ENCODE measurements at regions not wholly inside any gene's neighbourhood (a gene's known extent, or its start where the extent isn't known, plus 50 kb on each side); places are given as distances from the start of the nearest gene placed in this dataset.

DNA sequence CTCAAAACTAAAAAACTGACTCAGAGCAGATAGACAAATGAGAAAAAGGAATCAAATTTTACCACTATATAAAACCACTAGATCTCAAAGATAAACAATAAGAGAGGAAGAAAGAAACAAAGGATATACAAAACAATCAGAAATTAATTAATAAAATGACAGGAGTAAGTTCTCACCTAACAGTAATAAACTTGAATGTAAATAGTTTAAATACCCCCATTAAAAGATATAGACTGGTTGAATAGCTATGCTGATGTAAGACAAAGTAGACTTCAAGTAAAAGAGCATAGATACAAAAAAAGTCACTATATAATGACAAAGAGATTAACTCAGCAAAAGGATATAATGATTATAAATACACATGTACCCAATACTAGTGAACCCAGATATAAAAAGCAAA is 72.3 kb upstream of the GNAZ start:
- ATAC-seq (no peak), DNase-seq (no peak)
- CTCF ChIA-PET: interaction anchor here (1.3 kb wide), 2 partner anchors 38 to 114 kb away, joined by 3 to 5 read pairs; no protein-coding TSS in a partner anchor
- Mint-ChIP-seq H3K4me3 (no peak overlapping the region), H3K27me3 (peaks cover 36% of the 10 kb centered on the region), H3K36me3 (ENCODE audit: low read depth) (peaks cover 7% of the 10 kb centered on the region), H3K9me3 (peaks cover 20% of the 10 kb centered on the region), H3K4me1 (ENCODE audit: low read depth) (no peaks in the 10 kb centered on the region), H3K27ac (no peak overlapping the region)
- POLR2A ChIA-PET: no interaction called here
- intact Hi-C loops (cut with micrococcal nuclease): no loop called here
- TF ChIP-seq, protein P1, sequence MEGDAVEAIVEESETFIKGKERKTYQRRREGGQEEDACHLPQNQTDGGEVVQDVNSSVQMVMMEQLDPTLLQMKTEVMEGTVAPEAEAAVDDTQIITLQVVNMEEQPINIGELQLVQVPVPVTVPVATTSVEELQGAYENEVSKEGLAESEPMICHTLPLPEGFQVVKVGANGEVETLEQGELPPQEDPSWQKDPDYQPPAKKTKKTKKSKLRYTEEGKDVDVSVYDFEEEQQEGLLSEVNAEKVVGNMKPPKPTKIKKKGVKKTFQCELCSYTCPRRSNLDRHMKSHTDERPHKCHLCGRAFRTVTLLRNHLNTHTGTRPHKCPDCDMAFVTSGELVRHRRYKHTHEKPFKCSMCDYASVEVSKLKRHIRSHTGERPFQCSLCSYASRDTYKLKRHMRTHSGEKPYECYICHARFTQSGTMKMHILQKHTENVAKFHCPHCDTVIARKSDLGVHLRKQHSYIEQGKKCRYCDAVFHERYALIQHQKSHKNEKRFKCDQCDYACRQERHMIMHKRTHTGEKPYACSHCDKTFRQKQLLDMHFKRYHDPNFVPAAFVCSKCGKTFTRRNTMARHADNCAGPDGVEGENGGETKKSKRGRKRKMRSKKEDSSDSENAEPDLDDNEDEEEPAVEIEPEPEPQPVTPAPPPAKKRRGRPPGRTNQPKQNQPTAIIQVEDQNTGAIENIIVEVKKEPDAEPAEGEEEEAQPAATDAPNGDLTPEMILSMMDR (IDR thresholded peaks at IDR 0.05): no peak

DNA sequence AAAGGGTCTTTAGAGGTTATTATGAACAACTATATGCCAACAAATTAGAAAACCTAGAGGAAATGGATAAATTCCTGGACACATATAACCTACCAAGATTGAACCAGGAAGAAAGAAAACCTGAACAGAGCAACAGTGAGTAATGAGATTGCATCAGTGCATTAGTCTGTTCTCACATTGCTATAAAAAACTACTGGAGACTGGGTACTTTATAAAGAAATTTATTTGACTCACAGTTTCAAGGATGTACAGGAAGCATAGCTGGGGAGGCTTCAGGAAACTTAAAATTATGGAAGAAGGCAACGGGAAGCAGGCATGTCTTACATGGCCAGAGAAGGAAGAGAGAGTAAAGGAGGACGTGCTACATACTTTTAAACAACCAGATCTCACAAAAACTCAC is 70.8 kb upstream of the GNAZ start:
- ChIA-PET POLR2A (no interaction called here), CTCF (no interaction called here)
- TF ChIP-seq, protein P1 (IDR thresholded peaks at IDR 0.05): no peak
- Mint-ChIP-seq H3K9me3 (peaks cover 20% of the 10 kb centered on the region), H3K4me1 (ENCODE audit: low read depth) (no peaks in the 10 kb centered on the region), H3K36me3 (ENCODE audit: low read depth) (peaks cover 7% of the 10 kb centered on the region), H3K4me3 (no peak overlapping the region), H3K27me3 (peaks cover 39% of the 10 kb centered on the region), H3K27ac (no peak overlapping the region)
- DNase-seq (no peak), ATAC-seq (no peak)
- intact Hi-C loops (cut with micrococcal nuclease): no loop called here

DNA sequence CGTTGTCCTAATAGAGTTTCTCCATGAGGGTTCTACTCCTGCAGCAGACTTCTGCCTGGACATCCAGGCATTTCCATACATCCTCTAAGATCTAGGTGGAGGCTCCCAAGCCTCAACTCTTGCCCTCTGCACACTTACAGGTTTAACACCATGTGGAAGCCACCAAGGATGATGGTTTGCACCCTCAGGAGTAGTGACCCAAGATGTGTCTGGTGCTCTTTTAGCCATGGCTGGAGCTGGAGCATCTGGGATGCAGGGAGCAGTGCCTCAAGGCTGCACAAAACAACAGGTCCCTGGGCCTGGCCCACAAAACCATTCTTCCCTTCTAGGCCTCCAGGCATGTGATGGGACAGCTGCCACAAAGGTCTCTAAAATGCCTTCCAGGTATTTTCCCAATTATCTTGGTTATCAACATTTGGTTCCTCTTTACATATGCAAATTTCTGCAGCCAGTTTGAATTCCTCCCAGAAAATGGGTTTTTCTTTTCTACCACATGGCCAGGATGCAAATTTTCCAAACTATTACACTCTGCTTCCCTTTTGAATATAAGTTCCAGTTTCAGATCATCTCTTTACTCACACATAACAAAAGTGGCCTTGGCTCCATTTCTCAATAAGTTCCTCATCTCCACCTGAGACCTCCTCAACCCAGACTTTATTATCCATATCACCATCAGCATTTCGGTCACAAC is 69.5 kb upstream of the GNAZ start:
- H3K27ac Mint-ChIP-seq: no peak overlapping the region
- TF ChIP-seq, protein P1 (IDR thresholded peaks at IDR 0.05): no peak
- H3K9me3 Mint-ChIP-seq: peaks cover 20% of the 10 kb centered on the region
- no peaks in the 10 kb centered on the region for H3K4me1 Mint-ChIP-seq (ENCODE audit: low read depth)
- H3K27me3 Mint-ChIP-seq: peaks cover 44% of the 10 kb centered on the region
- H3K4me3 Mint-ChIP-seq: no peak overlapping the region
- peaks cover 7% of the 10 kb centered on the region for H3K36me3 Mint-ChIP-seq (ENCODE audit: low read depth)
- intact Hi-C loops (cut with micrococcal nuclease): no loop called here
- POLR2A ChIA-PET: no interaction called here
- CTCF ChIA-PET: no interaction called here
- DNase-seq (no peak), ATAC-seq (no peak)

DNA sequence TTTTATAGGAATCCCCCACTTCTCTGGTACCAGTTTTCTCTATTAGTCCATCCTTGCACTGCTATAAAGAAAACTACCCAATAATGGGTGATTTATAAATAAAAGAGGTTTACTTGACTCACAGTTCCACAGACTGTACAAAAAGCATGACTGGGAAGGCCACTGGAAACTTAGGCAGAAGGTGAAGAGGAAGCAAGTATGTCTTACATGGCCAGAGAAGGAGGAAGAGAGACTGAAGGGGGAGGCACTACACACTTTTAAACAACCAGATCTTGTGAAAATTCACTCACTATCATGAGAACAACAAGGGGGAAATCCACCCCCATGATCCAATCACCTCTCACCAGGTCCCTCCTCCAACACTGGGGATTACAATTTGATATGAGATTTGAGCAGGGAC is 68.9 kb upstream of the GNAZ start:
- no peaks in the 10 kb centered on the region for H3K4me1 Mint-ChIP-seq (ENCODE audit: low read depth)
- ATAC-seq: no peak
- no peak overlapping the region for H3K4me3 Mint-ChIP-seq
- TF ChIP-seq, protein P1 (IDR thresholded peaks at IDR 0.05): no peak
- peaks cover 7% of the 10 kb centered on the region for H3K36me3 Mint-ChIP-seq (ENCODE audit: low read depth)
- no peak for DNase-seq
- peaks cover 19% of the 10 kb centered on the region for H3K9me3 Mint-ChIP-seq
- intact Hi-C loops (cut with micrococcal nuclease): no loop called here
- ChIA-PET CTCF (no interaction called here), POLR2A (no interaction called here)
- peaks cover 47% of the 10 kb centered on the region for H3K27me3 Mint-ChIP-seq
- no peak overlapping the region for H3K27ac Mint-ChIP-seq

DNA sequence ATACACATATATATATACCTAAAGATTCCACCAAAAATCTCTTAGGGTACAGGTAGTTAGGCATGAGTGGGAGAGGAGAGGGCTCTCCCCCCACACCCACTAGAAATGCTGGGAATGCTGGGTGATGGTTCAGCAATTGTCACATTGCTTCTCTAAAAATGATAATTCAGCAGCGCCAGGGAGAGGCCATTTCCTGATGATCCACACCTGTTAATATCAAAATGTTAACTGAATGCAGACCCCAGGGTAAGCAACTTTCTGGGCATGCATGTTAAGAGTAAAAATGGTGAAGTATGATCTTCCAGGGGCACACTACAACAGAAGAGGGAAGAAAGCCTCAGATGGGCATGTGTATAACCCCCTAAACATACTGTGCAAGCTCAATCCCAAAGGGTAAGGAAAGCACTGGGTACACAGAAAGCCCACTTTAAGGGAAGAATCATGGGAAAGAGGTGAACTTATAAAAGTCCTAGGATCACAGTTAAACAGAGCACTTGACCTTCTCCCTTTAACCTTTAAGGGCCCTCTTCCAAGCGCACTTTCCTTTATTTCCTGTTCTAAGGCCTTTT is 67.6 kb upstream of the GNAZ start:
- H3K4me3 Mint-ChIP-seq: no peak overlapping the region
- H3K9me3 Mint-ChIP-seq: peaks cover 8% of the 10 kb centered on the region
- DNase-seq: no peak
- no peaks in the 10 kb centered on the region for H3K4me1 Mint-ChIP-seq (ENCODE audit: low read depth)
- H3K27ac Mint-ChIP-seq: no peak overlapping the region
- H3K27me3 Mint-ChIP-seq: peaks cover 43% of the 10 kb centered on the region
- TF ChIP-seq, protein P1 (IDR thresholded peaks at IDR 0.05): no peak
- intact Hi-C loops (cut with micrococcal nuclease): no loop called here
- H3K36me3 Mint-ChIP-seq (ENCODE audit: low read depth): peaks cover 4% of the 10 kb centered on the region
- ChIA-PET CTCF (interaction anchor here (1.0 kb wide), 1 partner anchor 43 kb away, joined by 3 read pairs; no protein-coding TSS in a partner anchor), POLR2A (no interaction called here)
- ATAC-seq: no peak

All from activated CD8-positive, alpha-beta T cell treated with anti-CD3 and anti-CD28 coated beads for 36 hours (primary cell).